Uterus (tissue), 3 donors: ENCODE measurements at regions not wholly inside any gene's neighbourhood (a gene's known extent, or its start where the extent isn't known, plus 50 kb on each side); places are given as distances from the start of the nearest gene placed in this dataset.

Source experiments
- DNase-seq, 2 donors: peaks; one replicate each; pipeline ENCODE4 v3.0.0-alpha.2; 2019 to 2020
- H3K27ac ChIP-seq, 2 donors: fragments of 200-600 bp; sonication (generic); 1 replicate in 1 of 2; 2 replicates in 1 of 2; pipeline ENCODE4 v1.5.1; 2016 to 2018
- H3K27me3 ChIP-seq, 2 donors: fragments of 200-600 bp; sonication (generic); one replicate each; pipeline ENCODE4 v1.5.1; 2018 to 2019; ENCODE audit warnings: control low read depth in 1 of 2
- H3K36me3 ChIP-seq, 2 donors: fragments of 200-600 bp; sonication (generic); one replicate each; pipeline ENCODE4 v1.5.1; 2019; ENCODE audit warnings: control low read depth in 1 of 2
- H3K4me1 ChIP-seq, 2 donors: fragments of 200-600 bp; sonication (generic); one replicate each; pipeline ENCODE4 v1.5.1; 2018 to 2019; ENCODE audit warnings: control low read depth in 1 of 2
- H3K4me3 ChIP-seq, 2 donors: fragments of 200-600 bp; sonication (generic); 1 replicate in 1 of 2; 2 replicates in 1 of 2; pipeline ENCODE4 v1.5.1; 2018 to 2019; ENCODE audit warnings: mild to moderate bottlenecking in 1 of 2
- H3K9me3 ChIP-seq, 2 donors: fragments of 200-600 bp; sonication (generic); one replicate each; pipeline ENCODE4 v1.5.1; 2019; ENCODE audit warnings: control low read depth in 1 of 2
- POLR2A ChIP-seq, 2 donors: fragments of 450-650 bp; IDR thresholded peaks; one replicate each; pipeline ENCODE4 v1.6.1; 2016; ENCODE audit warnings: antibody characterized with exemption in 2 of 2, mild to moderate bottlenecking in 1 of 2, moderate library complexity in 1 of 2
- intact Hi-C: fragments of 100-400 bp; cut with DNase I; formaldehyde crosslinking; loops from one replicate; pipeline ENCODE4 v1.15.1; 2023; ENCODE audit warnings: low total_unique reads
- TF ChIP-seq, protein P1 (sequence below), 4 experiments: fragments of 200-600 bp in 2 of 4; fragments of 450-650 bp in 2 of 4; sonication (generic) in 2 of 4; IDR thresholded peaks; one replicate each; pipeline ENCODE4 v1.5.1; 2016 to 2019; ENCODE audit warnings: antibody characterized with exemption in 4 of 4, mild to moderate bottlenecking in 2 of 4, moderate library complexity in 1 of 4
- donor health status: DM: yes; HTN: yes; CAD: no.

DNA sequence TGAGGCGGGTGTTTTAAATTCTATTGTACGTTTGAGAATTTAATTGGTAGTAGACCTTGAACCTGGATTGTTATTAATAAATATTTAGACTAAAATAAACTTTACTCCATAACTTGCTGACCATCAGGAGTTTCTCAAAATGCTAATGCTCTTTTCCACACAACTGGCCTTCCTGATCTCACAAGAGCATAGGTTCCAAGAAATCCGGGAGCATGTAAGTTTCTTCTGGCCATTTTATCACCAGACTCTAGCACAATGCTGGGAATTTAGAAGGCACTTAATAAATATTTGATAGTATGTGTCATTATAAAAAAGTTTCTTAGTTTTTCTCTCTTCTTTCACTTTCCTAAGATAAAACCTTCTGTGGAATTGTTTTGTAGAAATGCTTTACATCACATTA, 2047.1 kb downstream of the SUCLG1 start:
- H3K4me3 ChIP-seq: no peak overlapping the region
- H3K9me3 ChIP-seq: no peaks in the 10 kb centered on the region
- H3K27ac ChIP-seq: no peak overlapping the region
- H3K27me3 ChIP-seq: no peaks in the 10 kb centered on the region
- intact Hi-C loops: no loop called here
- DNase-seq: no peak
- no peaks in the 10 kb centered on the region for H3K4me1 ChIP-seq
- TF ChIP-seq POLR2A (IDR thresholded peaks at IDR 0.05): no peak
- TF ChIP-seq, protein P1, sequence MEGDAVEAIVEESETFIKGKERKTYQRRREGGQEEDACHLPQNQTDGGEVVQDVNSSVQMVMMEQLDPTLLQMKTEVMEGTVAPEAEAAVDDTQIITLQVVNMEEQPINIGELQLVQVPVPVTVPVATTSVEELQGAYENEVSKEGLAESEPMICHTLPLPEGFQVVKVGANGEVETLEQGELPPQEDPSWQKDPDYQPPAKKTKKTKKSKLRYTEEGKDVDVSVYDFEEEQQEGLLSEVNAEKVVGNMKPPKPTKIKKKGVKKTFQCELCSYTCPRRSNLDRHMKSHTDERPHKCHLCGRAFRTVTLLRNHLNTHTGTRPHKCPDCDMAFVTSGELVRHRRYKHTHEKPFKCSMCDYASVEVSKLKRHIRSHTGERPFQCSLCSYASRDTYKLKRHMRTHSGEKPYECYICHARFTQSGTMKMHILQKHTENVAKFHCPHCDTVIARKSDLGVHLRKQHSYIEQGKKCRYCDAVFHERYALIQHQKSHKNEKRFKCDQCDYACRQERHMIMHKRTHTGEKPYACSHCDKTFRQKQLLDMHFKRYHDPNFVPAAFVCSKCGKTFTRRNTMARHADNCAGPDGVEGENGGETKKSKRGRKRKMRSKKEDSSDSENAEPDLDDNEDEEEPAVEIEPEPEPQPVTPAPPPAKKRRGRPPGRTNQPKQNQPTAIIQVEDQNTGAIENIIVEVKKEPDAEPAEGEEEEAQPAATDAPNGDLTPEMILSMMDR (IDR thresholded peaks at IDR 0.05): no peak
- no peaks in the 10 kb centered on the region for H3K36me3 ChIP-seq

DNA sequence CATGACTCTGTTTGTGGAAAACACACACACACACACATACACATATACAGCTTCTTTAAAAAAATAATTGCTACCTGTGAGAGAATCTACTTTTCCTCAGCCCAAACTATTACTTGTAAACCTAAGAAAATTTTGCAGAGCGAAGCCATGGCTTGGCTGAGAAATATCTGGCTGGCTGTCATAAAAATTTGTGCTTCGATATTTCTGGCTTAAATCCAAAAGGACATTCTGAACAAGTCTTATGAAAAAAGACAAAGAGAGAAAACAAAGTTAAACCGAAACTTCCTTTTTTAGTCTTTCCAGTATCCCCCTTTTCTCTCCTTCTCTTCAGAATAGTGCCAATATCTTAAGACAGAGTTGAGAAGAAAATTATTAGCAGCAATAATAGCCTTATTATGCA, 2048.0 kb downstream of the SUCLG1 start:
- H3K27ac ChIP-seq: no peak overlapping the region
- no peak for DNase-seq
- H3K27me3 ChIP-seq: no peaks in the 10 kb centered on the region
- no peaks in the 10 kb centered on the region for H3K4me1 ChIP-seq
- TF ChIP-seq POLR2A (IDR thresholded peaks at IDR 0.05): no peak
- TF ChIP-seq, protein P1 (IDR thresholded peaks at IDR 0.05): no peak
- no peaks in the 10 kb centered on the region for H3K9me3 ChIP-seq
- H3K4me3 ChIP-seq: no peak overlapping the region
- H3K36me3 ChIP-seq: no peaks in the 10 kb centered on the region
- intact Hi-C loops: no loop called here

DNA sequence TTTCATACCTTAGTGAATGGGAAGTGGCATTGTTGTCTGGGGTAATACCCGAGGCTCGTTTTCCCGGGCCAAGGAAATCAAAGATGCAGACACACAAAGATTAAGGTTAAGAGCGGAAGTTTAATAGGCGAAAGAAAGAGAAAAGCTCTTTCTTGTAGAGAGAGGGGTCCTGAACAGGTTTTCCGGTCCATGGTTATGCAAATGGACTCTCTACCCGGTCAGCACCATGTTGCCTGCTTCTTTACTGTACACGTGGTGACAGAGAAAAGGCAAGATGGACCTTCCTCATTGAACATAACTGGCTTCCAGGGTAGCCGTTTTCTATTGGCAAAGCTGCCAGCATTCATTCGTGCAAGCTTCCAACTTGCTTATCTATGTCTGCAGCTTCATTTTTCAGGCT, 2063.5 kb downstream of the SUCLG1 start:
- no peaks in the 10 kb centered on the region for H3K9me3 ChIP-seq
- no peak for DNase-seq
- no peaks in the 10 kb centered on the region for H3K27me3 ChIP-seq
- H3K4me1 ChIP-seq: no peaks in the 10 kb centered on the region
- no peak overlapping the region for H3K27ac ChIP-seq
- no peak for TF ChIP-seq POLR2A (IDR thresholded peaks at IDR 0.05)
- TF ChIP-seq, protein P1 (IDR thresholded peaks at IDR 0.05): no peak
- no peaks in the 10 kb centered on the region for H3K36me3 ChIP-seq
- intact Hi-C loops: no loop called here
- H3K4me3 ChIP-seq: no peak overlapping the region

DNA sequence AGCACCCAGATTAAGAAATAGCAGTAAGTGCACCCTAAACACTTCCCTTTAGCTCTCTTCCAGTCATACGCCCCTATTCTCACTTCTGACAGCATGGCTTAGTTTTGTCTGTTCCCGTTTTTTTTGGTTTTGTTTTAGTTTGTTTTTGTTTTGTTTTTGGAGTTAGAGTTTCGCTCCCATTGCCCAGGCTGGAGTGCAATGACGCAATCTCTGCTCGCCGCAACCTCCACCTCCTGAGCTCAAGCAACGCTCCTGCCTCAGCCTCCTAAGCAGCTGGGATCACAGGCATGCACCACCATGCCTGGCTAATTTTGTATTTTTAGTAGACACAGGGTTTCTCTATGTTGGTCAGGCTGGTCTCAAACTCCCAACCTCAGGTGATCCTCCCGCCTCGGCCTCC, 2067.7 kb downstream of the SUCLG1 start:
- no peak for DNase-seq
- H3K27ac ChIP-seq: no peak overlapping the region
- H3K4me1 ChIP-seq: no peaks in the 10 kb centered on the region
- H3K9me3 ChIP-seq: no peaks in the 10 kb centered on the region
- H3K4me3 ChIP-seq: no peak overlapping the region
- TF ChIP-seq POLR2A (IDR thresholded peaks at IDR 0.05): no peak
- TF ChIP-seq, protein P1 (IDR thresholded peaks at IDR 0.05): no peak
- H3K27me3 ChIP-seq: no peaks in the 10 kb centered on the region
- H3K36me3 ChIP-seq: no peaks in the 10 kb centered on the region
- intact Hi-C loops: no loop called here

DNA sequence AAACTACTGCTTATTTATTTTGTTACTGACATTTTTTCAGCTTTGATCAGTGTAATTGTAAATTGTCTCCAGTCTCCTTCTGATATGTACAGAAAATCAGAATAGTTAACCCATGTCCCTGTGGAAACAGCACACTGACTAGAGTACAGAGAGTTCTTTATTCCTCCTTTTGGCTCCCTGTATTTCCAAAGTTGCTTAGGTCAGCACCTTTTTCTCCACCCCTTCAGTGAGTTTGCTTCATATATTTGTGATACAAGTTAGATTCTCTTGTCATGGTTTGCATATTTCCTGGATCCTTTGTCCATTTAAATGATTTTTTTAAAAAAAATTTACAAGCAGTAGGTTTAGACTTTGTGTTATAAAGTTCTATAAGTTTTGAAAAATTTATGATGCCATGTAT, 2051.1 kb upstream of the LRRTM1 start:
- H3K4me1 ChIP-seq: no peaks in the 10 kb centered on the region
- H3K27me3 ChIP-seq: no peaks in the 10 kb centered on the region
- no peak for TF ChIP-seq POLR2A (IDR thresholded peaks at IDR 0.05)
- no peaks in the 10 kb centered on the region for H3K9me3 ChIP-seq
- no peak overlapping the region for H3K27ac ChIP-seq
- no peak overlapping the region for H3K4me3 ChIP-seq
- intact Hi-C loops: no loop called here
- H3K36me3 ChIP-seq: no peaks in the 10 kb centered on the region
- no peak for DNase-seq

DNA sequence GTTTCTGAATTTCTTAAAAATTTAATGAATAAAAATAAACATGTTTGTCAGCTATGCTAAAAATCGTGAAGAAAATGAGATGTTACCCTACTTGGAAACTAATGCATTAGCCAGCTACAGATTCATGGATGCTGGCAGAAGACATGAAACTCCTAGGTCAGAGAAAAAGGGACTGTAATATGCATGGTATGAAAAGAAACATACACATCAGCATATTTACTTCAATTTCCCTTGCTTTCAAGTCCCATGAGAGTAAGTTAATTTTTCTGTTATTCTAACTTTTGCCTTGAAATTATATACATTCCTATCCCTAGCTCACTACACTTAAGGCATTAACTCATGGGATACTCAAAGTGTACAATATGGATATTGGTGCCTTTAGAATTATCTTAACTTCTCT, 2041.4 kb upstream of the LRRTM1 start:
- Histone ChIP-seq H3K4me3 (no peak overlapping the region), H3K27ac (no peak overlapping the region), H3K27me3 (no peaks in the 10 kb centered on the region), H3K4me1 (no peaks in the 10 kb centered on the region), H3K9me3 (no peaks in the 10 kb centered on the region), H3K36me3 (no peaks in the 10 kb centered on the region)
- TF ChIP-seq POLR2A (IDR thresholded peaks at IDR 0.05): no peak
- TF ChIP-seq, protein P1 (IDR thresholded peaks at IDR 0.05): no peak
- no peak for DNase-seq
- intact Hi-C loops: no loop called here
